Osteocyte (in vitro differentiated cells): ENCODE measurements at regions not wholly inside any gene's neighbourhood (a gene's known extent, or its start where the extent isn't known, plus 50 kb on each side); places are given as distances from the start of the nearest gene placed in this dataset.

Source experiments
- DNase-seq: peaks from one replicate; pipeline ENCODE4 v3.0.0; 2021; ENCODE audit warnings: mixed read lengths; ENCODE audit not compliant: unreplicated experiment; ENCODE audit errors: extremely low spot score
- H3K27ac Mint-ChIP-seq: one replicate; pipeline ENCODE4 v1.8.0; 2021; ENCODE audit warnings: mild to moderate bottlenecking, mixed read lengths; ENCODE audit not compliant: unreplicated experiment
- H3K27me3 Mint-ChIP-seq: one replicate; pipeline ENCODE4 v1.8.0; 2021; ENCODE audit warnings: mixed read lengths; ENCODE audit not compliant: unreplicated experiment
- H3K36me3 Mint-ChIP-seq: one replicate; pipeline ENCODE4 v1.8.0; 2021; ENCODE audit warnings: mixed read lengths; ENCODE audit not compliant: unreplicated experiment
- H3K4me1 Mint-ChIP-seq: one replicate; pipeline ENCODE4 v1.8.0; 2021; ENCODE audit warnings: mixed read lengths; ENCODE audit not compliant: unreplicated experiment
- H3K4me3 Mint-ChIP-seq: one replicate; pipeline ENCODE4 v1.8.0; 2021; ENCODE audit warnings: mild to moderate bottlenecking, moderate library complexity, mixed read lengths; ENCODE audit not compliant: unreplicated experiment
- H3K9me3 Mint-ChIP-seq: one replicate; pipeline ENCODE4 v1.8.0; 2021; ENCODE audit warnings: mixed read lengths; ENCODE audit not compliant: unreplicated experiment
- TF ChIP-seq, protein P1 (sequence below): fragments of 200-600 bp; sonication (generic); IDR thresholded peaks from 2 replicates; pipeline ENCODE4 v1.5.0; 2021; ENCODE audit warnings: antibody characterized with exemption, mild to moderate bottlenecking, moderate library complexity

DNA sequence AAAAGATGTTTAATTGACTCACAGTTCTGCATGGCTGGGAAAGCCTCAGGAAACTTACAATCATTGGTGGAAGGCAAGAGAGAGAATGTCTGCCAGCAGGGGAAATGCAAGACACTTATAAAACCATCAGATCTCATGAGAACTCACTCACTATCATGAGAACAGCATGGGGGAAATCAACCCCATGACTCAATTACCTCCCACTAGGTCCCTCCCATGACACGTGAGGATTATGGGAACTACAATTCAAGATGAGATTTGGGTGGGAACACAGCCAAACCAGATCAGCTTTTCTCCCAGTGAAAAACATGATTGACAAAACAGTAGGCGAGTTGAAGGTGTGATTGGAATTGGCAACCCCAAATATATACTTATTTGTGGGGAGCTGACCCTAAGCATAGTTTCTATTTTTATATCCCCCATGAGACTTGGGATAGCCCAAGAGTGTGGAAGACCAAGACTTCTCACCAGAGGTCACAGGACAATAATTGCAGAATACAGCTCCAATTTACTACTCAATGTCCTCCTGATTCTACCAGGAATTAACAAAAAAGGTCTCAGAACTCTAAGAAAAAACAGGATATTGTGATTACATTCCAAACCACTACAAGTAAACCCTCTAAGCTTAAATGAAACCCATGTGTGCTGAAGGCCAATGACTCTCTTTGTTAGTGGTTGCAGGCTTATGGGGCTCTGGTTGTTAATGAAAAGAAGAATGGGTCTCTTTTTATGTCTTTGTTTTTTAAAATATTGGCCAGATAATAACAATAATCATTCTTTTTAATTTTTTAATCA, 96.1 kb upstream of the PIK3C3 start:
- Mint-ChIP-seq H3K36me3 (no peaks in the 10 kb centered on the region), H3K4me3 (no peak overlapping the region), H3K4me1 (peaks cover 5% of the 10 kb centered on the region), H3K9me3 (no peaks in the 10 kb centered on the region), H3K27me3 (peaks cover 2% of the 10 kb centered on the region), H3K27ac (no peak overlapping the region)
- no peak for DNase-seq
- TF ChIP-seq, protein P1, sequence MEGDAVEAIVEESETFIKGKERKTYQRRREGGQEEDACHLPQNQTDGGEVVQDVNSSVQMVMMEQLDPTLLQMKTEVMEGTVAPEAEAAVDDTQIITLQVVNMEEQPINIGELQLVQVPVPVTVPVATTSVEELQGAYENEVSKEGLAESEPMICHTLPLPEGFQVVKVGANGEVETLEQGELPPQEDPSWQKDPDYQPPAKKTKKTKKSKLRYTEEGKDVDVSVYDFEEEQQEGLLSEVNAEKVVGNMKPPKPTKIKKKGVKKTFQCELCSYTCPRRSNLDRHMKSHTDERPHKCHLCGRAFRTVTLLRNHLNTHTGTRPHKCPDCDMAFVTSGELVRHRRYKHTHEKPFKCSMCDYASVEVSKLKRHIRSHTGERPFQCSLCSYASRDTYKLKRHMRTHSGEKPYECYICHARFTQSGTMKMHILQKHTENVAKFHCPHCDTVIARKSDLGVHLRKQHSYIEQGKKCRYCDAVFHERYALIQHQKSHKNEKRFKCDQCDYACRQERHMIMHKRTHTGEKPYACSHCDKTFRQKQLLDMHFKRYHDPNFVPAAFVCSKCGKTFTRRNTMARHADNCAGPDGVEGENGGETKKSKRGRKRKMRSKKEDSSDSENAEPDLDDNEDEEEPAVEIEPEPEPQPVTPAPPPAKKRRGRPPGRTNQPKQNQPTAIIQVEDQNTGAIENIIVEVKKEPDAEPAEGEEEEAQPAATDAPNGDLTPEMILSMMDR: no peak

DNA sequence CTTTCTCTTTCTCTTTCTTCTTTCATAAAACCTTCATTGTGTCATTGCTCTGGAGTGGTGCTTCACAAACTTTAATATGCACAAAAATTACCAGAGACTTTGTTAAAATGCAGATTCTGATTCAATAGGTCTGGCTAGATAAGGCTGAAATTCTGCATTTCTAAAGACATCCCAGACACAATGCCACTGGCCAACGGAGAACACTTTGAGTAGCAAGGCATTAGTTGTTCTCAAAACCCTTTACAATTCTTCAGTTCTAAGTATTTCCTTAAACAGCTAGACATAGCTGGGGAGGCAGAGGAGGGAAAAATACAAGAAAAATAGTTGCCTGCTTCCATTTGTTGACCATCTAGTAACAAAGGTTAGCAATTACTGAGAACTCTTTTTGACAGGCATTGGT, 101.8 kb upstream of the PIK3C3 start:
- H3K27me3 Mint-ChIP-seq: peaks cover 27% of the 10 kb centered on the region
- H3K4me3 Mint-ChIP-seq: no peak overlapping the region
- H3K27ac Mint-ChIP-seq: no peak overlapping the region
- no peaks in the 10 kb centered on the region for H3K4me1 Mint-ChIP-seq
- no peaks in the 10 kb centered on the region for H3K9me3 Mint-ChIP-seq
- no peak for DNase-seq
- TF ChIP-seq, protein P1: no peak
- H3K36me3 Mint-ChIP-seq: no peaks in the 10 kb centered on the region

DNA sequence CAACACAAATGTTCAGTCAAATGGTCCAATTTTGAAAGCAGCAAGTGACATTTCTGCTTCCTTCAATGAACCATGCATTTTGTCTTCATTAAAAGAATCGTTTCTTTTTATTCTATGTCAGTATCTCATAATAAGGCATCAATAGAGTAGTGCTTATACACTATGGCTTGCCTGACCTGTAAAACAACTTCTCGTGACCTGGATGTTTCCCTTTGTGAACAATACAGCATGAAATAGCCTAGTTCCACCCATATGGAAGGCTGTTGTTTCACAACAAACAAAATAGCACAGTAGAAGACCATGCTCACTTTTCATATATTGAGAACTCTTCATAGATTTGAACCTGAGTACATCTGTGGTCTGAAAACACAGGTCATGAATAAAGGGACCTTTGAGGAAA, 104.3 kb upstream of the PIK3C3 start:
- Mint-ChIP-seq H3K27ac (no peak overlapping the region), H3K27me3 (peaks cover 28% of the 10 kb centered on the region), H3K9me3 (no peaks in the 10 kb centered on the region), H3K4me3 (no peak overlapping the region), H3K36me3 (no peaks in the 10 kb centered on the region), H3K4me1 (peaks cover 6% of the 10 kb centered on the region)
- TF ChIP-seq, protein P1: no peak
- no peak for DNase-seq

DNA sequence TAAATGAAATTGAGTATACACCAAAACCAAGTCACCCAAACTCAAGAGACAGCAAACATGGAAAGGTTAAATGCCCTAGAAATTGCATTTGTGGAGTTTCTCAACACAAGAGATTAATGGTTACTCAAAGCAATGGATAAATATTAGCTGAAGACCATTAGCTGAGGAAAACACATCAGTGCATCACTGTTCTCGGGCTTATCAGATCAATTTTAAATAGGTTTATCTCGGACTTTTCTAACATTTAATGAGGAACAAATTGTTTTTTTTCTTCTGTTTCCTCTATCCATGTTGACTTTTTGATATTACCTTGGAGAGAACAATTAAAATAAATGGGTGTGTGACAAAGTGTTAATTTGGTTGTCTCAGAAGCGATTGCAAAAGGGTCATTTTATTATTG, 105.4 kb upstream of the PIK3C3 start:
- Mint-ChIP-seq H3K36me3 (no peaks in the 10 kb centered on the region), H3K27ac (no peak overlapping the region), H3K4me3 (no peak overlapping the region), H3K27me3 (peaks cover 37% of the 10 kb centered on the region), H3K4me1 (peaks cover 6% of the 10 kb centered on the region), H3K9me3 (no peaks in the 10 kb centered on the region)
- TF ChIP-seq, protein P1: no peak
- DNase-seq: no peak

DNA sequence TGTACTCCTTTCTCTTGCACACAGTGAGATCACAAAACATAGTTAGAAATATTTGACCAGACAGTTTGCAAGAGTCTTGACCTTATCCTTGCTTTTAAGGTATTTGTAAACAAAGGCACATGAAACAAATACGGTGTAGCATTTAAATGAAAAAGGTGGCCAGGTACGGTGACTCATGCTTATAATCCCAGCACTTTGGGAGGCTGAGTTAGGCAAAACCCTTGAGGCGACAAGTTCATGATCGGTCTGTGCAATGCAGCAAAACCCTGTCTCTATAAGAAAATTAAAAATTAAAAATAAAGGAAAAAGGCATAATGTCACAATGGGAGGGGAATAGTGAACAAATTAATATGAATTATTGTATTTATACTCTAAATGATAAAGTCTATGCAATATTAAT, 109.5 kb upstream of the PIK3C3 start:
- no peaks in the 10 kb centered on the region for H3K9me3 Mint-ChIP-seq
- H3K4me3 Mint-ChIP-seq: no peak overlapping the region
- H3K36me3 Mint-ChIP-seq: no peaks in the 10 kb centered on the region
- H3K27ac Mint-ChIP-seq: no peak overlapping the region
- peaks cover 46% of the 10 kb centered on the region for H3K27me3 Mint-ChIP-seq
- no peak for DNase-seq
- H3K4me1 Mint-ChIP-seq: peaks cover 6% of the 10 kb centered on the region
- TF ChIP-seq, protein P1: no peak
